SU-DHL-6 (cell line): ENCODE measurements at regions not wholly inside any gene's neighbourhood (a gene's known extent, or its start where the extent isn't known, plus 50 kb on each side); places are given as distances from the start of the nearest gene placed in this dataset.

Source experiments
- H2AFZ ChIP-seq: fragments of 200-600 bp; sonication (generic); 2 replicates; pipeline ENCODE4 v1.6.1; 2014; ENCODE audit warnings: low read depth, mild to moderate bottlenecking, moderate library complexity, mixed read lengths, antibody characterized with exemption, low read length; ENCODE audit not compliant: severe bottlenecking
- H3F3A ChIP-seq: fragments of 200-600 bp; shearing (Covaris generic); 2 replicates; pipeline ENCODE4 v1.6.0; 2016; ENCODE audit warnings: antibody characterized with exemption, mild to moderate bottlenecking; ENCODE audit not compliant: insufficient read depth
- H3K27ac ChIP-seq: fragments of 200-600 bp; sonication (generic); 2 replicates; pipeline ENCODE4 v1.5.1; 2016; ENCODE audit warnings: low read depth, mild to moderate bottlenecking, low read length, moderate library complexity, mixed read lengths
- H3K27me3 ChIP-seq: fragments of 200-600 bp; sonication (generic), shearing (Covaris generic); 2 replicates; pipeline ENCODE4 v1.6.0; 2014; ENCODE audit warnings: mild to moderate bottlenecking, low read length
- H3K36me3 ChIP-seq: fragments of 200-600 bp; sonication (generic); 2 replicates; pipeline ENCODE4 v1.6.1; 2014; ENCODE audit warnings: mild to moderate bottlenecking, low read length, mixed read lengths
- H3K4me2 ChIP-seq: fragments of 300-600, 200-600 bp; shearing (Covaris generic), sonication (generic); 2 replicates; pipeline ENCODE4 v1.6.0; 2014; ENCODE audit warnings: low read length, low read depth, mild to moderate bottlenecking; ENCODE audit not compliant: poor library complexity, severe bottlenecking
- H3K4me3 ChIP-seq: fragments of 200-600 bp; sonication (generic); 2 replicates; pipeline ENCODE4 v1.5.1; 2014; ENCODE audit warnings: antibody characterized with exemption, low read length, mild to moderate bottlenecking, mixed read lengths; ENCODE audit not compliant: insufficient read depth, poor library complexity, severe bottlenecking
- H3K79me2 ChIP-seq: fragments of 200-600 bp; sonication (generic); 2 replicates; pipeline ENCODE4 v1.6.1; 2014; ENCODE audit warnings: mild to moderate bottlenecking, low read length, moderate library complexity; ENCODE audit not compliant: insufficient read depth
- H3K9ac ChIP-seq: fragments of 200-600 bp; sonication (generic); 2 replicates; pipeline ENCODE4 v1.7.0; 2014; ENCODE audit warnings: mild to moderate bottlenecking, low read length
- H3K9me2 ChIP-seq: fragments of 200-600 bp; sonication (generic); replicated peaks from 2 replicates; pipeline ENCODE4 v1.6.1; 2014; ENCODE audit warnings: low read length; ENCODE audit not compliant: insufficient read depth
- H3K9me3 ChIP-seq: fragments of 200-600 bp; sonication (generic); 2 replicates; pipeline ENCODE4 v1.6.1; 2014; ENCODE audit warnings: low read length, mixed read lengths; ENCODE audit not compliant: insufficient read depth
- H4K20me1 ChIP-seq: fragments of 200-600 bp; sonication (generic); 2 replicates; pipeline ENCODE4 v1.6.1; 2014; ENCODE audit warnings: low read depth, mild to moderate bottlenecking, antibody characterized with exemption, low read length, moderate library complexity, mixed read lengths
- EZH2phosphoT487 ChIP-seq: fragments of 200-600 bp; sonication (generic), shearing (Covaris generic); conservative IDR thresholded peaks from 2 replicates; pipeline ENCODE4 v1.6.1; 2018; ENCODE audit warnings: mild to moderate bottlenecking, antibody characterized with exemption, low read length, moderate library complexity, mixed read lengths
- TF ChIP-seq, protein P1 (sequence below): fragments of 200-600 bp; sonication (generic); IDR thresholded peaks from one replicate; pipeline ENCODE4 v1.5.1; 2017; ENCODE audit warnings: antibody characterized with exemption, mild to moderate bottlenecking, low read length, moderate library complexity; ENCODE audit not compliant: insufficient read depth, poor library complexity, severe bottlenecking

DNA sequence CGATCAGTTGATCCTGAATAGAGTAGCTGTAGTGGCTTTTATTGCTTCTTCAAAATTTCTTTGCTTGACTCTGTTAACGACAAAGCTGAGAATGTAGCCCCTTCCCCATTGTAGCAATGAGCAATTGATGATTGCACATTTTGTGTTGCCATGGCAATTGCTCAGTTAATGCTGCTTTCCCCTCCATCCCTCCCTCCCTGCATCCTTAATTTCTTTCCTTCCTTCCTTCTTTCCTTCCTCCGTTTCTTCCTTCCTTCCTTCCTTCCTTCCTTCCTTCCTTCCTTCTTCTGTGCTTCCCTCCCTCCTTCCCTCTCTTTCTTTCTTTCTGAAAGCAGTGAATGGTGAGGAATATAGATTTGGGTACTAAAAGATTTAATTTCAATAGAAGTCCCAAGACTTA lies 557.3 kb upstream of the MAP3K7 start:
- H3K36me3 ChIP-seq: no peaks in the 10 kb centered on the region
- no peaks in the 10 kb centered on the region for H3K9me2 ChIP-seq
- H3K27ac ChIP-seq: no peak overlapping the region
- no peaks in the 10 kb centered on the region for H3K9me3 ChIP-seq
- no peaks in the 10 kb centered on the region for H3K27me3 ChIP-seq
- TF ChIP-seq, protein P1, sequence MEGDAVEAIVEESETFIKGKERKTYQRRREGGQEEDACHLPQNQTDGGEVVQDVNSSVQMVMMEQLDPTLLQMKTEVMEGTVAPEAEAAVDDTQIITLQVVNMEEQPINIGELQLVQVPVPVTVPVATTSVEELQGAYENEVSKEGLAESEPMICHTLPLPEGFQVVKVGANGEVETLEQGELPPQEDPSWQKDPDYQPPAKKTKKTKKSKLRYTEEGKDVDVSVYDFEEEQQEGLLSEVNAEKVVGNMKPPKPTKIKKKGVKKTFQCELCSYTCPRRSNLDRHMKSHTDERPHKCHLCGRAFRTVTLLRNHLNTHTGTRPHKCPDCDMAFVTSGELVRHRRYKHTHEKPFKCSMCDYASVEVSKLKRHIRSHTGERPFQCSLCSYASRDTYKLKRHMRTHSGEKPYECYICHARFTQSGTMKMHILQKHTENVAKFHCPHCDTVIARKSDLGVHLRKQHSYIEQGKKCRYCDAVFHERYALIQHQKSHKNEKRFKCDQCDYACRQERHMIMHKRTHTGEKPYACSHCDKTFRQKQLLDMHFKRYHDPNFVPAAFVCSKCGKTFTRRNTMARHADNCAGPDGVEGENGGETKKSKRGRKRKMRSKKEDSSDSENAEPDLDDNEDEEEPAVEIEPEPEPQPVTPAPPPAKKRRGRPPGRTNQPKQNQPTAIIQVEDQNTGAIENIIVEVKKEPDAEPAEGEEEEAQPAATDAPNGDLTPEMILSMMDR: no peak
- TF ChIP-seq EZH2phosphoT487: no peak
- H3K4me3 ChIP-seq: no peak overlapping the region
- H3K9ac ChIP-seq: no peak overlapping the region
- no peaks in the 10 kb centered on the region for H3K79me2 ChIP-seq
- no peak overlapping the region for H3K4me2 ChIP-seq
- no peaks in the 10 kb centered on the region for H4K20me1 ChIP-seq
- no peaks in the 10 kb centered on the region for H3F3A ChIP-seq
- H2AFZ ChIP-seq: no peak overlapping the region

DNA sequence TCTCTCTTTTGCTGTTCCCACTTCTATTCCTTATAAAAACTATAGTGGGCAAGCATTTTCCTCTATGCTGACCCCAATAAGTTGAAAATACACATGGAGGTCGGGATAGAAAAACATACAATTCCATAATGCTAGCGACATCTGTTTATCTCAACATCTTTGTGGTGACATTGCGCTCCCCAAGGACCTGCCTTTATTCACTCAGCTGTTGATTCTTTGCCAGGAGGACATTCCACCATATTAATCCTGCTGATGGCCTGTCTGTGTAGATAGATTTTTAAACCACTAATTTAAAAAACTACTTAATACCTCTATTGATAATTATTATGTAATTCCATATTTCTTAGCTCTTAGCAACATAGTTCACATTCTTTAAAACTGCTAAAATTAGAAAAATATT lies 555.3 kb upstream of the MAP3K7 start:
- H3F3A ChIP-seq: no peaks in the 10 kb centered on the region
- no peak overlapping the region for H3K27ac ChIP-seq
- H3K9me2 ChIP-seq: no peaks in the 10 kb centered on the region
- no peaks in the 10 kb centered on the region for H3K27me3 ChIP-seq
- H2AFZ ChIP-seq: no peak overlapping the region
- no peaks in the 10 kb centered on the region for H3K9me3 ChIP-seq
- H4K20me1 ChIP-seq: no peaks in the 10 kb centered on the region
- TF ChIP-seq, protein P1: no peak
- no peak for TF ChIP-seq EZH2phosphoT487
- H3K4me2 ChIP-seq: no peak overlapping the region
- H3K9ac ChIP-seq: no peak overlapping the region
- H3K36me3 ChIP-seq: no peaks in the 10 kb centered on the region
- H3K79me2 ChIP-seq: no peaks in the 10 kb centered on the region
- no peak overlapping the region for H3K4me3 ChIP-seq

- no peaks in the 10 kb centered on the region for H3K9me2 ChIP-seq
- no peak overlapping the region for H3K4me2 ChIP-seq
- no peaks in the 10 kb centered on the region for H3K79me2 ChIP-seq
Measured at GRCh38 chr6:91141346-91141745, 554.5 kb upstream of the MAP3K7 start.

More at GRCh38 chr6:91141346-91141745, 554.5 kb upstream of the MAP3K7 start:
- Histone ChIP-seq H3K27ac (no peak overlapping the region), H3K27me3 (no peaks in the 10 kb centered on the region), H3K9ac (no peak overlapping the region), H3K4me3 (no peak overlapping the region), H4K20me1 (no peaks in the 10 kb centered on the region), H3F3A (no peaks in the 10 kb centered on the region), H2AFZ (no peak overlapping the region), H3K36me3 (no peaks in the 10 kb centered on the region), H3K9me3 (no peaks in the 10 kb centered on the region)
- TF ChIP-seq EZH2phosphoT487: no peak
- TF ChIP-seq, protein P1: no peak
